GM21723 (cell line): ENCODE measurements at regions not wholly inside any gene's neighbourhood (a gene's known extent, or its start where the extent isn't known, plus 50 kb on each side); places are given as distances from the start of the nearest gene placed in this dataset.
"Not testable (repeated sequence)": the region's sequence is repeated elsewhere in the genome, so short reads cannot be mapped to it uniquely, and the experiment has no call there.

Experiments used
- ATAC-seq: cut with Tn5 transposase; IDR thresholded peaks from one replicate; pipeline ENCODE4 v1.9.1; 2021; ENCODE audit warnings: mild to moderate bottlenecking, moderate library complexity; ENCODE audit not compliant: unreplicated experiment

DNA sequence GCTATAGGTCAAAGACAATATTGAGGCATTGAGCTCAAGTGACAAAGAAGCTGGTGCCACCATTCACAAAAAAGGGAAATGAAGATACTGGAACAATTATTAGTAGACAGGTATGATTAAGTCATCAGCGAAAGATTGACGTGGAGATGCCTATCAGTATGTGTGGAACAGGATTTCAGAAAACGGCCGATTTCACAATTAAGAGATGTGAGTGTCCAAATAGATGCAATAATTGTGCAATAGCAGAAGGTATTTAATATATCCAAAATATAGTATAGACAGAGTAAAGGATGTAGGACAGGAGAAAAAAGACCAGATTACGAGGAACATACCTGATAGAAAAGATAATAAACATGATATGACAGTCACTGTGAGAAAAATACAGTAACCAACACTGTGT, 433.1 kb downstream of the C12orf50 start:
- ATAC-seq = no peak

DNA sequence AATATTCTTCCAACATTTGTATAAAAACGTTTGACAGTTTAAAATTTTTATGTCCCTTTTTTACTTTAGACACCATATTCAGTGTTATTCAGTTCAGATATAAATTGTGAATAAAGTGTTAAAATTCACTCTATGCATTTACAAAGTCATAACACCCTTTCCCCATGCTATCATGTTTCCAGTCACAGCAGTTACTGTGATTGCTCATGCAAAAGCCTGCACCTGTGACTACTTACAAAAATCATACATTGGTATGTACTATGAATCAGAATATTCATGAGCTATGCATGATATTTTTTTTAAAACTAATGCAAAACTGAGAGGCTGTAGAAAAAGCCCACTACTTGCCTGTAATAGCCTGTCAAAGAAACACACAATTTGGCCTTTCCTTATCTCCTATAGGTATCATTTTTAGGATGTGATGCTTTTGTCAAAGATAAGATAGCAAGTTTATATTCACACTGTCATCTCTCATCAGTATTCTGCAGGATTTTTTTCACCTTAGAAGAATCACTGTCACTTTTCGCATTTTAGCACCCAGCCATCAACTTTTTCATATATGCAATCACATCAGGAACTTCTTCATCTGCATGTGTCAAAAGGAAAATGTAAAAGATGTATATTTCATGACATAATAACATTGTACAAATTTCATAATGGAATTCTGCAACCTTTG, 443.2 kb downstream of the C12orf50 start:
- no peak for ATAC-seq

DNA sequence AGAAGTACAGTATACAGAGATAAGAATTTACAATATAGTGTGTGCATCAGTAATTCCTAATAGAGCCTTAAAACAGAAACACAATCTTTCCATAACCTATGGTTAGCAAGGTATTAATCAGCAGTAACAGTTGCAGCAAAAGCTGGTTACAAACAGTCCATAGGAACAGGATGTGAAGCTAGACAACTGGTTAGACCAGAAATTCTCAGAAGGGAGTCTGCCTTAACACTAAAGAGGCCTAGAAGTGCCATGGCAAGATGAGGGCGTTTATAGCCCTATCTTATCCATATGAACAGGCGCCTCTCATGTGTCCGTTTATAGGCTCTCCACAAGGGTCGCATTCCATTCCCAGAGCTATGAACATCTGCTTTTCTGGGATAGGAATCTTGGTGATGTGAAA, 450.1 kb downstream of the C12orf50 start:
- ATAC-seq = not testable (repeated sequence)

DNA sequence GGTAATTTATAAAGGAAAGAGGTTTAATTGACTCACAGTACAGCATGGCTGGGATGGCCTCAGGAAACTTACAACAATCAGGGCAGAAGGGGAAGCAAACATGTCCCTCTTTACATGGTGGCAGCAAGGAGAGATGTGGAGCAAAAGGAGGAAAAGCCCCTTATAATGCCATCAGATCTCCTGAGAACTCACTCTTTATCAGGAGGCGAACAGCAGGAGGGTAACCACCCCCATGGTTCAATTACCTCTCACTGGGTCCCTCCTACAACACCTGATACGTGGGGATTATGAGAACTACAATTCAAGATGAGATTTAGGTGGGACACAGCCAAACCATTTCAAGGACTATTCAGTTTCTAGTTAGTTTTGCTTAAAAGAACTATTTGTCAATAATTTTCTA, 453.3 kb downstream of the C12orf50 start:
- ATAC-seq = no peak

DNA sequence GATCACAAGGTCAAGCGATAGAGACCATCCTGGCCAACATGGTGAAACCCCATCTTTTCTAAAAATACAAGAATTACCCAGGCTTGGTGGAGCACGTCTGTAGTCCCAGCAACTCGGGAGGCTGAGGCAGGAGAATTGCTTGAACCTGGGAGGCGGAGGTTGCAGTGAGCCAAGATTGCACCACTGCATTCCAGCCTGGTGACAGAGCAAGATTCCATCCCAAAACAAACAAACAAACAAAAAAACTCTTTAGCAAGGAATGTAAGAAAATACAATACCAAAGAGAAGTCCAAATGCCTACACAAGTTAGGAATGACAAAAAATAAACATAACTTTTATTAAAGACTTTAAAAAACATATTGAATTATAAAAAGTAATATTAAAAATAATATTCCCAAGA, 462.3 kb downstream of the C12orf50 start:
- ATAC-seq = not testable (repeated sequence)

DNA sequence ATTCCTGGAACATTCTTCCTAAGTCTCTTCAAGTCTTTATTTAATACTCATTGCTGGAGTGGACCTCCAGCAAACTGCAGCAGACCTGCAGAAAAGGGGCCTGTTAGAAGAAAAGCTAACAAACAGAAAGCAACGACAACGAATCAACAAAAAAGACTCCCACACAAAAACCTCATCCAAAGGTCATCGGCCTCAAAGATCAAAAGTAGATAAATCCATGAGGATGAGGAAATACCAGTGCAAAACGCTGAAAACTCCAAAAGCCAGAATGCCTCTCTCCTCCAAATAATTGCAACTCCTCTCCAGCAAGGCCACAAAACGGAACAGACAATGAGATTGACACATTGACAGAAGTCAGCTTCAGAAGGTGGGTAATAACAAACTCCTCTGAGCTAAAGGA, 472.2 kb downstream of the C12orf50 start:
- no peak for ATAC-seq

DNA sequence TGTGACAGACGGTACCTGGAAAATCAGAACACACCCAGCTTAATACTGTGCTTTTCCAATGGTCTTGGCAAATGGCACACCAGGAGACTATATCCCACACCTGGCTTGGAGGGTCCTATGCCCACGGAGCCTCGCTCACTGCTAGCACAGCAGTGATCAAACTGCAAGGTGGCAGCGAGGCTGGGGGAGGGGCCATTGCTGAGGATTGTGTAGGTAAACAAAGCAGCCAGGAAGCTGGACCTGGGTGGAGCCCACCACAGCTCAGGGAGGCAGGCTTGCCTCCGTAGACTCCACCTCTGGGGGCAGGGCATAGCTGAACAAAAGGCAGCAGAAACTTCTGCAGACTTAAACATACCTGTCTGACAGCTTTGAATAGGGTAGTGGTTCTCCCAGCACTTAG, 498.0 kb downstream of the C12orf50 start:
- not testable (repeated sequence) for ATAC-seq

DNA sequence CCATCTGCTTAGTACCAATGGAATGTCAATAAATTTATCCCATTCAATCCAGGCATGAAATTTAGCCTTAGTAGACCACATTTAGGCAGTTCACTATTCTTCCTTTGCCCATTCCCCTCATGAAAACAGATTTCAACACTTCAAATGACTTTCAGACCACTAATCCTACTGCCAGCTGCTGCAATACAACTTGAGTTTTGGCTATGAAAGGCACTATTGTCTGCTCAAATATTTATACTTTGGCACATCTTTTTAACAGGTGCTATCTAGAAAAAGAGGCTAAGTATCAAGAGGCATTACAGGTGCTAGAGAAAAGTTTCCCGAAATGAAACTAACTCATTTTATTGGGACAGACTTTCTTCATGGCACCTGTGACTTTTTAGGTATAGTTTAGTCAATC, 499.8 kb downstream of the C12orf50 start:
- ATAC-seq = no peak

DNA sequence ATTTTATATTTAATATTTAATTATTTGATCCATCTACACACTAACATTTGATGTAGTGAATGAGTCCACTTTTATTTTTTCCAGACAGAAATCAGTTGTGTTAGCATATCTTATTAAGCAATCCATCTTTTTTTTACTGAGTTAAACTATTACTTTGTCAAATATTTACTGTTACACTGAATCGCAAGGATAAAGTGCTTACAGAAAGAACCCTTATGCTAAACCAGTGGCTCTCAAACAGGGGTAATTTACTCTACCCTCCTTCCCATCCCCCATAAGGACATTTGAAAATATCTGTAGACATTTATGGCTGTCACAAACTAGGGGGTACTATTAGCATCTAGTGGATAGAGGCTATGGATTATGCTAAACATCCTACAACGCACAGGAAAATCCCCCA, 508.2 kb downstream of the C12orf50 start:
- no peak for ATAC-seq

DNA sequence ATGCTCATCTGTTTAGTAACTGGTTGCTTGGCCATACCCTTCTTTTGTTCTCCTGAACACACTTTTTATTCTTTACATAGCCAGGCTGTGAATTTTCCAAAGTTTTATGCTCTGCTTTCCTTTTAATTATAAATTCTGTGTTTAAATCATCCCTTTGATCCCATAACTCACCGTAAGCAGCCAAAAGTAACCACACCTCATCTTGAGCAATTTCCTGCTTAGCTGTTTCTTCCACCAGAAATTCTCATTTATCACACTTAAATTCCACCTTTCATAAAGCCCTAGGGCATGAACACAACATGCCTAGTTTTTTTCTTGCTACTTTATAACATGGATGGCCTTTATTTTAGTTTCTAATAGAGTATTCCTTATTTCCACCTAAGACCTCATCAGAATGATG, 510.7 kb downstream of the C12orf50 start:
- no peak for ATAC-seq

DNA sequence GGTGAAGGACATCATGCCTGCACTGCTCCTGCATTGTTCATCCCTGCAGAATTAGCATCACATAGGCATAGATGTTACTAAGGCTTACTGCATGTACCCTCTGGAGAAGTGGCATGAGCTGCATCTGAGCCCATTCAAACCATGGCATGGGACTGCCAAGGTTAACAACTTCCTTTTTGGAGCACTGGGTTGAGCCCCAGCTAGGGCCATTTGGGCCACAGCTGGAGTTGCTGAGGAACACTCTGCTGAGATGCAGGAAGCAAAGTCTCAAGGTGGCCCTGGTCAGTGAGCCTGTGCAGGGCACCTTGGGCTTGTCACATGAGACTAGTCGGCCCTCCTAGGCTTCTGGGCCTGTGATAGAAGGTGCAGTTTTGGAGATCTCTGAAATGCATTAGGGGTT, 511.2 kb downstream of the C12orf50 start:
- ATAC-seq = no peak

DNA sequence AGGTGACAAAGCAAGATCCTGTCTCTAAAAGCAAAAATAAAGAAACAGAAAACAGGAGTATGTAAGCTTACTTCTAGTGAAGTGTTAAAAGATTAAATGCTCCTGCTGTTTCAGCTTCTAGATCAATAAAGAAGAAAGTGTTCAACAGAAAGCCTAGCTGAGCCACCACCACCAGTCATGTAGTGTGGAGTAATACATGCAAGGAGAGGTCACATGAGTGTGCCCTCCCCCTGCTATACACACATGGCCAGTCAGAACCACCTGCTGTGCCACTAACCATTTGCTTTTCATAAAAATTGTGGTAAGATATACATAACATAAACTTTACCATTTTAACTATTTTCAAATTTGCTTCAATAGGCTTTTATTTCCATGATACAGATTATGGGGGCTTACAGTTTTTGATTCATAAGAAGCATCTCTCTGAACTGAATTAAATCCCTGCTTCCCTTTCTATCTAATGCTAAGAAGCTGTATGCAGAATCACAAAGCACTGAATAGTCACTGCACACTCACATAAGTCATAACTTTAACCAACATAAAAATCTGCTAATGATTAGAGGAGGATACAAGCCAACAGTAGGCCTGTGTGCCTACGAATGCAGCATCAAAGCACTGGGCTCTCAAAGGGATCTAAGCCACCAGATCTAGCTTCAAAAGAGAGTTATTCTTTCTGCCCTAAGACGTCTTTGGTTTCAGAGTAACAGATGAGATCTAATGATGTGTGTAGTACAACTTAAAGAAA, 515.5 kb downstream of the C12orf50 start:
- no peak for ATAC-seq

DNA sequence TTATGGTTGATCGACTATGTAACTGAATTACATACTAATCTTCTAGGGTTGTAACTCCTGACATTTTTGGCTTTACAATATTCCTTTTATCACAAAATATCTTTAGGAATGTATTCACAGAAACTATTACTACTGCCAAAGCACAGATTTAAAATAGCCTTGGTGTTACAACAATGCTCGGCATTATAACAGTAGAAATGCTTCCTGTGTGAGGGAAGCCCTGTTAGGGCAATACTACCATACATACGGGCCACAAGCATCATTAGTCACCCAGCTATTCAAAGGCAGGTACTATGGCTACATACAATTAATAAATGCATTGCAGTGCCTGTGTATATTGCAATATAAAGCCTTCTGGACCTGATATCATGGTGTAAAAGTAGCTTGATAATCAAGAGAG, 517.8 kb downstream of the C12orf50 start:
- ATAC-seq = no peak

DNA sequence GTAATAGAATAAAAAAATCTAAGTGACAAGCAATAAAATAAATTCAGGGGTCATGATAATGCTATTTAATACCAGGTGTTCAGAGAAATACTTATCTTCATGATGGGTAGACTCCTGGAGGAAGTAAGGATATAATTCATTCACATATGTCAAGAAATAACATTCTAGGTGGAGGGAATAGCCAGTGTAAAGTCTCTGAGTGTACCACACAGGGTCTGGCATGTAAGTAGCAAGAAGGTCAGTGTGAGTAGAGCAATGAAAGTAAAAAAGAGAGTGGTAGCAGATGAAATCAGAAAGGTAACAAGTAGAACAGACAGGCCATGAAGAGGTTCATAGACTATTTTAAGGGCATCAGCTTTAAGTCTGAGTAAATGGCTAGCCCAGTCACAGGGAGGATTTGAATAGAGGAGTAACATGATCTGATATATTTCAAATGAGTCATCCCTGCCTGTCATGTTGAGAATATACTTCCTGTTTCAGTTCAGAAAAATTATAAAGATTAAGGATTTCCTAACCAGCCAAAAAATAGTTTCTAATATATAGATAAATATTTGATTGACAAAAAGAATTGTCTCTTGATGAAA, 519.9 kb downstream of the C12orf50 start:
- no peak for ATAC-seq

DNA sequence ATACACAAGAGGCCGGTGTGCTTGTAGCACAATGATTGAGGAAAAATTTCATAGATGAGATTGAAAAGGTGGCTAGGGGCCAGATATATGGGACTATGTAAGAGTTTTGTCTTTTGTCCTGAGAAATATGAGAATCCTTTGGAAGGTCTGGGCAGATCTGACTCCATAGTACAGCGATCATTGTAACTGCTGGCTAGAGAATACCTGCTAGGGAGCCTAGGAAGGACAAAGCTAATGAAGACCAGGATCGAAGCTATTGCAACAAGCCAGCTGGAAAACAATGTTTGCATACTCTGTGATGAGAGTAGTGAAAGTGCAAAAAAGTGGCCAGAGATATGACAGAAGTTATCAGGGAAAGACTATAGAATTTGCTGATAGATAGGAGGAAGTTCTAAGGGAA, 537.6 kb downstream of the C12orf50 start:
- ATAC-seq = no peak

DNA sequence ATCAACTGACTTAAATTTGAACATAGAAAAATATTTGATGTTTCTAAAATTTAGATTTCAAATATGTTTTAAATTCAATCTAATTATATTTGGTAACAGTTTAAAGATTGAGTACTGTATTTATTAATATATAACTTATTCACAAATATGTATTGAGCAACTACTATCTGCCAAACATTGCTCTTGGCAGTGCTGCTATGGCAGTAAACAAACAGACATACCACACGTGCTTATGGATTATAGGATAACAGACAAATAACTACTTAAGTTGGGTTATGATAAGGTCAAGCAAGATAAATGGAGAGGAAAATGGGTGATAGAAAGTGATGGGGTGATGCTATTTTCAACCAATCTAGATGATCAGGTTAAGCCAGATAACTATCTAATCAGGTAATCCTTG, 538.1 kb downstream of the C12orf50 start:
- no peak for ATAC-seq

DNA sequence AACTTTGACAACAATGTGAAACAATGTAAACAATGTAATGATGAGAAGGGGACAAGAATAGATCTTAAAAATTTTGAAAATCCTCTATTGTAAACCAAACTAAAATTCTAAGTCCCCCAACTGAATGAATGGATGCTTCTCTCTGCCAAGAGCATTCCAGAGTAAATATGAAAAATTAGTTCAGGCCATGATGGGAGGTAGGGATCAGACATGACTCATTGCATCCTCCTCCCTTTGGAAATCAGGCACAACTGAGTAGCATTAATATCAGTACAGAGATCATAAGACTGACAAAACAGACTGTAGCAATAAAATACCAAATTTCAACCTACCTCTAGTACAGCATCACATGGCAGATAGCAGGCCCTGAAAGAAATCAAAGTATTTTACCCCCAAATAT, 559.9 kb downstream of the C12orf50 start:
- no peak for ATAC-seq

DNA sequence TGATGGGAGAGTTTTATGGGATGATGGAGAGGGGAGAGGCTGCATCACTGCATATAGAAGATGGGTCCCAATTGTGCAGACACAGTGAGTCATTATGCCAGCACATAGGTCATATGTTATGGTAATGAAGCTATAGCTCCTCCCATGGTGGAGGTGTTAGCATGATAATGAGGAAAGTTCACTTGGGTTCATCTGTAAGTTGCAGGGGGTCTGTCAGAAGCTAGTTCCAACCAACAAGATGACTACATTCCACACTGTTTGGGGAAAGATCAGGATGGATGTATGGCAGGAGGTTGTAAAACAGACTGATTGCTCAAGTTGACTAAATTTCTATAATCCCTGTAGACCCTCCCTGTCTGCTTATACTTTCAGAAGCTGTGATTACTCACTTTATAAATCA, 561.3 kb downstream of the C12orf50 start:
- ATAC-seq = no peak

DNA sequence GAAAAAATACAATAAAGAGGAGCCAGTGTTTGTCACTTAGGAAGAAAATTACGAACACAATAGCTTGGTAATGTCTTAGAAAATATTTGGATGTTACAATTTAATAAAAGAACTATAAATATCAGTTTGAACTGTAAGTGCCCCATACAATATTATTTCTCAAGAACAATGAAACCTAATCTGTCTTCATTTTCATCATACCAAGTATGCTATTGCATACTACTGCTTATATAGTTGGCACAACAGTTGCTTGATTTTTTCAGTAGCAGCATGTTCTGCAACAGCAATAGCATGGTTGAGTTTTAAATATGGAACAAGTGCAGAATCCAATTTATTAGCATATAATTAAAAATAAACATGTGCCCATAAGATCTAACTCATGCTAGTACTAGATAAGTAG, 564.6 kb downstream of the C12orf50 start:
- ATAC-seq = no peak

DNA sequence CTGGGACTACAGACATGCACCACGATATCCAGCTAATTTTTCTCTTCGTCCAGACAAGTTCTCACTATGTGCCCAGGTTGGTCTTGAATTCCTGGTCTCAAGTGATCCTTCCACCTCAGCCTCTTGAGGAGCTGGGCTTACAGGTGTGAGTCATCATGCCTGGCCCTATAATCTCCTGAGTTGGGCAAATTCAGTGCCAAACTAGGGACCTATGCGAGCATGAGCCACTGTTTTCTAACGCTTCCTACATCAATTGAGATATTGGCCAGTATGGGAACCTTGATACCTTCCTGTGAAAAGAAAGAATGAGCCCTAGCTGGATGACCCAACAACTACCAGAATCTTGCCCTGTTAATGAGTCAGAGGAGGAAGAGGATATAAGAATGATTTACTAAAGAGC, 585.2 kb downstream of the C12orf50 start:
- no peak for ATAC-seq

DNA sequence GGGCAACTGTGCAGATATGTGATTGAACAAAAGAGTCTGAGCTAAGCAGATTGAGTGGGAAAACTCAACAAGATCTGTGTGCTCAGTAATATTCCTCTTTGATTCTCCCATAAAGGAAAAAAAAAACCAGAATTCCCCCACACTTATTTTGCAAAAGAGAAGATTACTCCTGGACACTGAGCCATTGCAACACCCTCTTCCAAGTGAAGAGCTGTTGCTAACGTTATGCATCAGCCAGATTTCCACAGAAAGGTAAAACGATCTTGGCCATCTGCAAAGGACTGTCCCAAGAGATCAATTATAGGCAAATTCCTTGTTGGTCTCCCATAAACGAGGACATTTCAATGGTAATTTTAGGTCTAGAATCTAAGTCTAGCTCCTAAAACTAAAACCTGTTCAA, 587.7 kb downstream of the C12orf50 start:
- ATAC-seq = no peak
